H1 (cell line): ENCODE measurements at regions not wholly inside any gene's neighbourhood (a gene's known extent, or its start where the extent isn't known, plus 50 kb on each side); places are given as distances from the start of the nearest gene placed in this dataset.
A peak's percentile ranks its signal among the peaks of the same experiment; 100 is the strongest.

Experiments
- CTCF ChIA-PET: fragments of 300-600 bp; sonication (Branson Sonifier 250); formaldehyde crosslinking; loops from one replicate; lab custom pipeline; 2021; ENCODE audit not compliant: partially characterized antibody; lab: Charles Lee
- POLR2A ChIA-PET: fragments of 300-600 bp; sonication (Branson Sonifier 250); formaldehyde crosslinking; loops from one replicate; lab custom pipeline; 2021; ENCODE audit warnings: inconsistent platforms; ENCODE audit not compliant: partially characterized antibody; lab: Charles Lee
- DNase-seq, 2 experiments: peaks; one replicate each; pipeline versions ENCODE4 v3.0.0 to v3.0.0-alpha.2; 2010 to 2022; ENCODE audit warnings: low spot score in 2 of 2, low read depth in 1 of 2, mixed read lengths in 1 of 2
- FAIRE-seq: peaks from 2 replicates; lab custom pipeline; 2011; peaks lifted over from hg19 to GRCh38; lab: Jason Lieb, UNC
- H2AFZ ChIP-seq: 2 replicates; pipeline ENCODE4 v1.8.1; 2012; ENCODE audit warnings: low read length, inconsistent platforms
- H2AK5ac ChIP-seq: 2 replicates; pipeline ENCODE4 v1.6.1; 2013; ENCODE audit warnings: low read depth, low read length
- H2BK120ac ChIP-seq: replicated peaks from 2 replicates; pipeline ENCODE3; 2013; ENCODE audit warnings: low read depth, low read length, inconsistent platforms
- H2BK12ac ChIP-seq: 2 replicates; pipeline ENCODE4 v1.6.1; 2013; ENCODE audit warnings: low read depth, low read length
- H2BK15ac ChIP-seq: 2 replicates; pipeline ENCODE4 v1.6.1; 2013; ENCODE audit warnings: low read length
- H2BK20ac ChIP-seq: 2 replicates; pipeline ENCODE4 v1.6.1; 2013; ENCODE audit warnings: low read length
- H2BK5ac ChIP-seq: 2 replicates; pipeline ENCODE4 v1.6.1; 2013; ENCODE audit warnings: low read depth, low read length
- H3K14ac ChIP-seq: 2 replicates; pipeline ENCODE4 v1.6.1; 2013; ENCODE audit warnings: inconsistent platforms; ENCODE audit not compliant: insufficient read length
- H3K18ac ChIP-seq: 2 replicates; pipeline ENCODE4 v1.6.1; 2013; ENCODE audit warnings: low read length; ENCODE audit errors: extremely low read depth
- H3K23ac ChIP-seq: 2 replicates; pipeline ENCODE4 v1.6.1; 2013; ENCODE audit warnings: inconsistent platforms; ENCODE audit not compliant: insufficient read length
- H3K23me2 ChIP-seq: 2 replicates; pipeline ENCODE4 v1.6.1; 2013; ENCODE audit warnings: low read depth, low read length
- H3K27ac ChIP-seq: 2 replicates; pipeline ENCODE4 v1.6.1; 2011; ENCODE audit warnings: low read depth, low read length, inconsistent platforms
- H3K27me3 ChIP-seq, 4 experiments: replicated peaks in 1 of 4; 1 replicate in 1 of 4; 2 replicates in 3 of 4; pipeline versions ENCODE4 v1.6.1 to v1.8.1; 2011 to 2013; ENCODE audit warnings: low read length in 3 of 4, mild to moderate bottlenecking in 3 of 4, inconsistent platforms in 2 of 4, mixed read lengths in 2 of 4, moderate library complexity in 1 of 4; ENCODE audit not compliant: control insufficient read depth in 3 of 4, insufficient read depth in 3 of 4; ENCODE audit errors: extremely low read depth in 1 of 4
- H3K36me3 ChIP-seq, 4 experiments: 2 replicates each; pipeline versions ENCODE4 v1.6.1 to v1.8.1; 2011 to 2013; ENCODE audit warnings: mild to moderate bottlenecking in 4 of 4, low read length in 3 of 4, moderate library complexity in 2 of 4, control low read depth in 1 of 4, inconsistent platforms in 1 of 4; ENCODE audit not compliant: insufficient read depth in 4 of 4, control insufficient read depth in 2 of 4
- H3K4ac ChIP-seq: replicated peaks from 2 replicates; pipeline ENCODE3; 2013; ENCODE audit warnings: low read length, low read depth, mixed read lengths, inconsistent platforms; ENCODE audit not compliant: insufficient read length
- H3K4me1 ChIP-seq, 4 experiments: replicated peaks in 1 of 4; 1 replicate in 1 of 4; 2 replicates in 3 of 4; pipeline versions ENCODE4 v1.6.1 to v1.8.1; 2011 to 2013; ENCODE audit warnings: low read length in 3 of 4, inconsistent platforms in 2 of 4, mixed read lengths in 1 of 4; ENCODE audit not compliant: insufficient read depth in 4 of 4, control insufficient read depth in 3 of 4
- H3K4me2 ChIP-seq, 2 experiments: 2 replicates each; pipeline versions ENCODE4 v1.6.1 to v1.8.1; 2011 to 2013; ENCODE audit warnings: low read depth in 2 of 2, low read length in 2 of 2, control low read depth in 1 of 2, inconsistent platforms in 1 of 2, mild to moderate bottlenecking in 1 of 2; ENCODE audit not compliant: insufficient read depth in 1 of 2
- H3K4me3 ChIP-seq, 4 experiments: fragments of 200-600, 300-600 bp in 1 of 4; sonication (generic), shearing (Covaris generic), sonication (Bioruptor Twin) in 1 of 4; 2 replicates each; pipeline versions ENCODE4 v1.5.1 to v1.8.1; 2011 to 2016; ENCODE audit warnings: low read length in 4 of 4, low read depth in 3 of 4, control low read depth in 2 of 4, inconsistent platforms in 2 of 4, mild to moderate bottlenecking in 2 of 4, mixed read lengths in 1 of 4, moderate library complexity in 1 of 4; ENCODE audit not compliant: insufficient read depth in 2 of 4; ENCODE audit errors: extremely low read depth in 1 of 4
- H3K56ac ChIP-seq: replicated peaks from 2 replicates; pipeline ENCODE3; 2013; ENCODE audit warnings: low read depth, mild to moderate bottlenecking, mixed read lengths, low read length, inconsistent platforms; ENCODE audit not compliant: insufficient read length
- H3K79me1 ChIP-seq: 2 replicates; pipeline ENCODE4 v1.6.1; 2013; ENCODE audit warnings: low read depth, low read length, control low read depth
- H3K79me2 ChIP-seq, 2 experiments: 2 replicates each; pipeline versions ENCODE4 v1.6.1 to v1.8.1; 2012 to 2013; ENCODE audit warnings: low read length in 2 of 2, mild to moderate bottlenecking in 2 of 2, inconsistent platforms in 1 of 2; ENCODE audit not compliant: insufficient read depth in 2 of 2, control insufficient read depth in 1 of 2
- H3K9ac ChIP-seq, 4 experiments: replicated peaks in 1 of 4; 1 replicate in 1 of 4; 2 replicates in 3 of 4; pipeline versions ENCODE4 v1.6.1 to v1.8.1; 2011 to 2013; ENCODE audit warnings: low read depth in 3 of 4, low read length in 3 of 4, control low read depth in 2 of 4, mild to moderate bottlenecking in 2 of 4, moderate library complexity in 2 of 4, inconsistent platforms in 1 of 4; ENCODE audit errors: extremely low read depth in 1 of 4
- H3K9me3 ChIP-seq, 2 experiments: 2 replicates each; pipeline versions ENCODE4 v1.6.1 to v1.8.1; 2012 to 2013; ENCODE audit warnings: mild to moderate bottlenecking in 2 of 2, moderate library complexity in 2 of 2, control low read depth in 1 of 2, inconsistent platforms in 1 of 2, low read depth in 1 of 2, low read length in 1 of 2, mixed read lengths in 1 of 2; ENCODE audit not compliant: insufficient read depth in 2 of 2
- H4K20me1 ChIP-seq, 2 experiments: replicated peaks in 1 of 2; 2 replicates each; pipeline versions ENCODE3 to v1.8.1; 2011 to 2013; ENCODE audit warnings: inconsistent platforms in 2 of 2, low read length in 2 of 2, mild to moderate bottlenecking in 1 of 2; ENCODE audit not compliant: insufficient read depth in 2 of 2, control insufficient read depth in 1 of 2
- H4K5ac ChIP-seq: 2 replicates; pipeline ENCODE4 v1.6.1; 2013; ENCODE audit warnings: low read length, low read depth, mixed read lengths, inconsistent platforms; ENCODE audit not compliant: insufficient read length
- H4K8ac ChIP-seq: 2 replicates; pipeline ENCODE4 v1.8.0; 2013; ENCODE audit warnings: mild to moderate bottlenecking, moderate library complexity, low read length, inconsistent platforms; ENCODE audit not compliant: insufficient read depth; ENCODE audit errors: extremely low read depth
- H4K91ac ChIP-seq: replicated peaks from 2 replicates; pipeline ENCODE3; 2013; ENCODE audit warnings: low read length, mixed read lengths, inconsistent platforms; ENCODE audit not compliant: insufficient read length
- GABPA ChIP-seq: IDR thresholded peaks from 2 replicates; pipeline ENCODE4 v1.6.1; 2011; ENCODE audit warnings: mild to moderate bottlenecking, low read length, moderate library complexity, borderline replicate concordance; ENCODE audit not compliant: insufficient read depth
- TEAD4 ChIP-seq: IDR thresholded peaks from 2 replicates; pipeline ENCODE4 v1.6.1; 2012; ENCODE audit warnings: low read depth, low read length, inconsistent platforms, mixed read lengths
- WGBS, 2 experiments: shearing (Covaris generic) in 1 of 2; methylation state at CpG; one replicate each; pipeline versions ENCODE4 v1.1.6 to v1.1.7; 2013 to 2015; ENCODE audit warnings: low lambda C conversion rate in 2 of 2, mixed read lengths in 2 of 2, inconsistent platforms in 1 of 2, low coverage in 1 of 2, missing lambda C conversion rate in 1 of 2; ENCODE audit not compliant: insufficient replicate concordance in 2 of 2, insufficient coverage in 1 of 2, insufficient read length in 1 of 2; ENCODE audit errors: extremely low coverage in 1 of 2, missing lambda C conversion rate in 1 of 2; 5-methylcytosine and 5-hydroxymethylcytosine counted together

DNA sequence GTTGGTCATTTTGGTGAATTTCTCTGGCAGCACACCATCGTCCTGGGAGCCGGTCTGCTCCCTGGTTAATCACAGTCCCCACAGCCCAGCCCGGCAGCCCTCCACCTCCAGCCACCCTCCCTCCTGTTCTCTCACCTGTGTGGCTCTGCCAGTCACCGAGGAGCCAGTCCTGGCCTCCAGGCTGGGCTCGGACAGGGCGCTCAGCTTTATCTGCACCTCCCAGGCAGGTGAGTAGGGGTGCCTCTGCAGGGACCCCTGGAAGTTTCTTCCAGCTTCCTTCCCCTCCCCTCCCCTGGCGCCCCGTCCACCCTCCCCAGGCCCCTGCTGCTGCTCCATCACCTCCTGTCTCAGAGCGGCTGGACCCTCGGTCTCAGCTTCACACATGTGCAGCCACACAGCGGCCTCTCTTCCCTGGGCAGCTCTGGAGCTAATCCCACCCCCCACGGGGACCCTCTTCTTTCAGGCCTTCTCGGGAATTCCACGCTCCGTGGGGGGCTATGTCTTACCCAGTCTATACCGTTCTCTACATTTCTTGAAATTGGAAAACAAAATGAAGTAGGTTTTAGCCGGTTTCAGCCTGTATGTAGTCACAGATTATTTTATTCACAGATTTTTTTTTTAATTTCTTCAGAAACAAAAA, 213.9 kb upstream of the PPP2R2D start:
- Histone ChIP-seq H2BK12ac (no peak overlapping the region), H4K20me1 (peaks cover 0 to 4% of the 10 kb centered on the region in 2 experiments), H3K23ac (no peak overlapping the region), H3K4ac (no peak overlapping the region), H3K4me3 (no peak overlapping the region), H3K56ac (no peak overlapping the region), H3K27ac (no peak overlapping the region), H4K8ac (no peak overlapping the region), H2AFZ (no peak overlapping the region), H3K9ac (no peak overlapping the region), H4K91ac (no peak overlapping the region), H3K9me3 (no peaks in the 10 kb centered on the region), H2AK5ac (no peak overlapping the region; the same call in 1 of the 2 replicates), H2BK5ac (no peak overlapping the region; the same call in 1 of the 2 replicates), H3K4me2 (0 out of 4 replicates have a peak overlapping the region, but pooled peaks of 1 of the 2 experiments have one; percentile 18), H2BK20ac (no peak overlapping the region), H2BK15ac (no peak overlapping the region), H3K79me2 (no peaks in the 10 kb centered on the region), H3K23me2 (peaks cover 10% of the 10 kb centered on the region; the same call in 1 of the 2 replicates), H3K18ac (no peak overlapping the region), H3K79me1 (peaks cover 3% of the 10 kb centered on the region), H3K4me1 (peaks cover 2 to 12% (median 7%) of the 10 kb centered on the region in 4 experiments; a peak in 6 of 7 replicates), H4K5ac (no peak overlapping the region), H2BK120ac (no peak overlapping the region), H3K27me3 (no peaks in the 10 kb centered on the region), H3K14ac (no peak overlapping the region), H3K36me3 (no peaks in the 10 kb centered on the region; a peak in 1 of 8 replicates)
- WGBS, 2 experiments, result 43% methylated on average over 13 of the region's 17 CpGs; no CpG with 5 or more reads in 1 of the 2 experiments
- ChIA-PET CTCF (interaction anchor here (0.6 to 1.4 kb wide), 4 partner anchors 13 to 877 kb away, joined by 3 to 5 read pairs (median 3); no protein-coding TSS in a partner anchor), POLR2A (no interaction called here)
- FAIRE-seq (no peak), DNase-seq (no peak)
- TF ChIP-seq GABPA (no peak), TEAD4 (peak; percentile 25; the same call in 1 of the 2 replicates)
